Neuronal stem cell (in vitro differentiated cells): ENCODE measurements at regions not wholly inside any gene's neighbourhood (a gene's known extent, or its start where the extent isn't known, plus 50 kb on each side); places are given as distances from the start of the nearest gene placed in this dataset.

ENCODE experiments used
- DNase-seq: peaks from one replicate; pipeline ENCODE4 v3.0.0-alpha.2; 2013; ENCODE audit warnings: low spot score
- H2AFZ ChIP-seq: one replicate; pipeline ENCODE4 v1.6.1; 2013; ENCODE audit warnings: mild to moderate bottlenecking, low read length, inconsistent platforms
- H2AK5ac ChIP-seq: 2 replicates; pipeline ENCODE4 v1.6.1; 2013; ENCODE audit warnings: low read depth, mild to moderate bottlenecking, inconsistent platforms, low read length, moderate library complexity, mixed read lengths
- H2BK120ac ChIP-seq: 2 replicates; pipeline ENCODE4 v1.6.1; 2013; ENCODE audit warnings: low read depth, mild to moderate bottlenecking, inconsistent platforms, low read length, moderate library complexity, mixed read lengths
- H2BK12ac ChIP-seq: one replicate; pipeline ENCODE4 v1.6.1; 2013; ENCODE audit warnings: low read length, inconsistent platforms
- H2BK15ac ChIP-seq: 2 replicates; pipeline ENCODE4 v1.6.1; 2013; ENCODE audit warnings: mild to moderate bottlenecking, low read length, inconsistent platforms, mixed read lengths
- H2BK5ac ChIP-seq: one replicate; pipeline ENCODE4 v1.6.1; 2013; ENCODE audit warnings: inconsistent platforms, mild to moderate bottlenecking, low read length, moderate library complexity
- H3K14ac ChIP-seq: one replicate; pipeline ENCODE4 v1.6.1; 2013; ENCODE audit warnings: low read length, inconsistent platforms
- H3K18ac ChIP-seq: 2 replicates; pipeline ENCODE4 v1.6.1; 2013; ENCODE audit warnings: low read length, inconsistent platforms
- H3K23ac ChIP-seq: 2 replicates; pipeline ENCODE4 v1.6.1; 2013; ENCODE audit warnings: low read depth, mild to moderate bottlenecking, mixed read lengths, low read length, inconsistent platforms; ENCODE audit not compliant: poor library complexity
- H3K27ac ChIP-seq: replicated peaks from 3 replicates; pipeline ENCODE4 v1.5.1; 2013; ENCODE audit warnings: low read length, inconsistent platforms
- H3K27me3 ChIP-seq, 3 experiments: 2 replicates each; pipeline ENCODE4 v1.6.1; 2013; ENCODE audit warnings: low read length in 3 of 3, mild to moderate bottlenecking in 2 of 3, inconsistent platforms in 1 of 3, low read depth in 1 of 3, mixed read lengths in 1 of 3, moderate library complexity in 1 of 3; ENCODE audit not compliant: control insufficient read depth in 3 of 3, insufficient read depth in 3 of 3
- H3K36me3 ChIP-seq, 2 donors: replicated peaks in 1 of 2; 2 replicates each; pipeline ENCODE4 v1.6.1; 2013; ENCODE audit warnings: low read length in 2 of 2; ENCODE audit not compliant: control insufficient read depth in 2 of 2, insufficient read depth in 2 of 2
- H3K4ac ChIP-seq: 2 replicates; pipeline ENCODE4 v1.6.1; 2013; ENCODE audit warnings: inconsistent platforms, mild to moderate bottlenecking, low read length, moderate library complexity
- H3K4me1 ChIP-seq, 2 donors: 1 replicate in 1 of 2; 2 replicates in 1 of 2; pipeline ENCODE4 v1.6.1; 2013; ENCODE audit warnings: low read length in 2 of 2, low read depth in 1 of 2; ENCODE audit not compliant: control insufficient read depth in 2 of 2, insufficient read depth in 1 of 2
- H3K4me2 ChIP-seq: one replicate; pipeline ENCODE4 v1.6.1; 2013; ENCODE audit warnings: mild to moderate bottlenecking, low read length, inconsistent platforms; ENCODE audit not compliant: insufficient read depth, poor library complexity, severe bottlenecking
- H3K4me3 ChIP-seq, 2 donors: 2 replicates each; pipeline ENCODE4 v1.5.1; 2013; ENCODE audit warnings: low read length in 2 of 2, mild to moderate bottlenecking in 2 of 2, inconsistent platforms in 1 of 2, moderate library complexity in 1 of 2
- H3K79me1 ChIP-seq: one replicate; pipeline ENCODE4 v1.6.1; 2013; ENCODE audit warnings: low read depth, mild to moderate bottlenecking, inconsistent platforms, low read length, moderate library complexity
- H3K9ac ChIP-seq: one replicate; pipeline ENCODE4 v1.6.1; 2013; ENCODE audit warnings: mild to moderate bottlenecking, low read depth, low read length, inconsistent platforms; ENCODE audit not compliant: poor library complexity
- H3K9me3 ChIP-seq, 2 donors: replicated peaks in 1 of 2; 2 replicates each; pipeline versions ENCODE3 to v1.6.1; 2013; ENCODE audit warnings: low read length in 2 of 2, mild to moderate bottlenecking in 2 of 2, inconsistent platforms in 1 of 2, low read depth in 1 of 2, mixed read lengths in 1 of 2, moderate library complexity in 1 of 2; ENCODE audit not compliant: control insufficient read depth in 2 of 2, insufficient read depth in 1 of 2
- H4K8ac ChIP-seq: one replicate; pipeline ENCODE4 v1.6.1; 2013; ENCODE audit warnings: low read depth, mild to moderate bottlenecking, inconsistent platforms, low read length, moderate library complexity
- H4K91ac ChIP-seq: one replicate; pipeline ENCODE4 v1.6.1; 2013; ENCODE audit warnings: low read length, low read depth, mild to moderate bottlenecking, inconsistent platforms; ENCODE audit not compliant: poor library complexity
- WGBS, 2 donors: extraction: QIAGEN DNeasy Blood & Tissue Kit; methylation state at CpG; one replicate each; pipeline ENCODE4 v1.1.7; 2013; ENCODE audit warnings: missing lambda C conversion rate in 2 of 2, mixed read lengths in 1 of 2; ENCODE audit not compliant: insufficient read length in 2 of 2, insufficient replicate concordance in 1 of 2; ENCODE audit errors: extremely low coverage in 2 of 2; 5-methylcytosine and 5-hydroxymethylcytosine counted together

DNA sequence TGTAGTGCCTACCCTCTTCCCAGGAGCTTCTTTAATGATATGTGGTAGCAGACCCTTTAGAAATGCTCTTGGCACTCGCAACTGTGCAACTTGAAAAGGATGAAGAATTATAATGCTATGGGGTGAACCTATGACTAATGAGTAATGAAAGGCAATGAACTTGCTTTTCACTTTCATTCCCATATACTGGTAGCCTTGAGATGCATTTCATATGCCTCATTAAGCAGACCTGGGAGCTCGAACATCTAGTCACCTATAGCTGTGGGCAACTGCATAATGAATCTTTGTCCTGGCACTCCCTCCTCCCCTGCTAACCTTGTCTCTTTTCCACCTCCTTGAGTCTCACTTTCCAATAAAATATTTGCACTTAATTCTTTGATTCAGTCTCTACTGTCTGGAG lies 605.9 kb upstream of the DAB2 start:
- H3K9ac ChIP-seq = no peak overlapping the region
- H4K91ac ChIP-seq = no peak overlapping the region
- H2BK15ac ChIP-seq = no peak overlapping the region
- H2AK5ac ChIP-seq = no peak overlapping the region
- no peak overlapping the region for H3K14ac ChIP-seq
- H2BK120ac ChIP-seq = no peak overlapping the region
- no peaks in the 10 kb centered on the region for H3K79me1 ChIP-seq
- H3K27me3 ChIP-seq = no peaks in the 10 kb centered on the region
- H4K8ac ChIP-seq = no peak overlapping the region
- H3K4me3 ChIP-seq = no peak overlapping the region
- no peak for DNase-seq
- H2BK12ac ChIP-seq = no peak overlapping the region
- no peak overlapping the region for H3K27ac ChIP-seq
- no peak overlapping the region for H2BK5ac ChIP-seq
- no peak overlapping the region for H2AFZ ChIP-seq
- no peaks in the 10 kb centered on the region for H3K9me3 ChIP-seq
- WGBS, 2 donors = no CpG with 5 or more reads among the region's 2 CpGs
- no peak overlapping the region for H3K18ac ChIP-seq
- no peak overlapping the region for H3K4ac ChIP-seq
- H3K4me2 ChIP-seq = no peak overlapping the region
- no peaks in the 10 kb centered on the region for H3K4me1 ChIP-seq
- no peak overlapping the region for H3K23ac ChIP-seq
- no peaks in the 10 kb centered on the region for H3K36me3 ChIP-seq

DNA sequence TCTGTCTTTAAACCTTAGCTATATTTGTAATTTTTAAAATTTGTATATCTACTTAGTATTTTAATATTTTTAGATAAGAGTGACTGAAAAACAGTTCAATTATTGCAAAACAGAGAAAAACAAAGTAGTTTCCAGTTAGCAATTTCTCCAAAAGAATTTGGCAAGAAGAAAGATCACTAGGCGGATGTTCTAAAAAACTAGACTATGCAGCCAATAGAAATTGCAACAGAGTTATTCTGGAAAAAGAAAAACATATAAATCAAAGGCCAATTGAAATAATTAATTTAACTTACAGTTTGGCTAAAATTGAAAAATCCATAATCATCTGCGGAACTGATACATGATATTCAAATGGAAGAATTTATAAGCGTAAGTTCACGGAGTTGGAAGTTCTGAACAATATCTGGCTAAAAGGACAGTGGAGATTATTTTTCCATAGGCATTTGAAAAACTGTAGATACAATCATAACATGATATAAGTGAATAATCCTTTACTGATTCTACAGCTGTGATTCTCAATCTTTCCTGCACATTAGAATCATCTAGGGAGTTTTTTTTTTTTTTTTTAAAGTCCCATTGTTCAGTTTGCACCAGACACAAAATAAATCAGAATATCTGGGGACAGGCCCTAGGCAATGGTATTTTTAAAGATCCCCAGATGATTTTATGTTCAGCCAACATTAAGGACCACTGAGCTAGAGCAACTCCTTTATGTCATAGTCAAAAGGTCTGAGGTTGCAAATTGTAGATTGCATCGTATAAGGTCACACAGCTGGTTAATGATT lies 605.1 kb upstream of the DAB2 start:
- H3K4me3 ChIP-seq = no peak overlapping the region
- H2BK5ac ChIP-seq = no peak overlapping the region
- H3K4ac ChIP-seq = no peak overlapping the region

DNA sequence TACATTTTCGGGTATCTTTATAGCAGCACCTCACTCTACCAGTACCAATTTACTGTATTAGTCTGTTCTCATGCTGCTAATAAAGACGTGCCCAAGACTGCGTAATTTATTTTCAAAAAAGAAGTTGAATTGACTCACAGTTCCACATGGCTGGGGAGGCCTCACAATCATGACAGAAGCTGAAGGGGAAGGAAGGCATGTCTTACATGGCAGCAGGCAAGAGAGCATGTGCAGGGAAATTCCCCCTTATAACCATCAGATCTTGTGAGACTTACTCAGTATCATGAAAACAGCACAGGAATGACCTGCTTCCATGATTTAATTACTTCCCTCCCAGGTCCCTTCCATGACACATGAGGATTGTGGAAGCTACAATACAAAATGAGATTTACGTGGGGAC lies 602.6 kb upstream of the DAB2 start:
- H3K18ac ChIP-seq = no peak overlapping the region
- no peak overlapping the region for H3K4ac ChIP-seq
- no peak overlapping the region for H2BK15ac ChIP-seq
- H2BK12ac ChIP-seq = no peak overlapping the region
- no peak overlapping the region for H3K14ac ChIP-seq
- H3K4me1 ChIP-seq = no peaks in the 10 kb centered on the region
- H4K91ac ChIP-seq = no peak overlapping the region
- H3K23ac ChIP-seq = no peak overlapping the region
- DNase-seq = no peak
- H3K4me2 ChIP-seq = no peak overlapping the region
- no peak overlapping the region for H2AFZ ChIP-seq
- H3K27ac ChIP-seq = no peak overlapping the region
- H2AK5ac ChIP-seq = no peak overlapping the region
- WGBS, 2 donors = no CpG with 5 or more reads among the region's 4 CpGs
- no peak overlapping the region for H3K4me3 ChIP-seq
- no peak overlapping the region for H4K8ac ChIP-seq
- no peak overlapping the region for H2BK120ac ChIP-seq
- H2BK5ac ChIP-seq = no peak overlapping the region
- no peaks in the 10 kb centered on the region for H3K36me3 ChIP-seq
- H3K9ac ChIP-seq = no peak overlapping the region
- H3K79me1 ChIP-seq = no peaks in the 10 kb centered on the region
- H3K9me3 ChIP-seq = no peaks in the 10 kb centered on the region
- no peaks in the 10 kb centered on the region for H3K27me3 ChIP-seq

More for the DNA sequence above, 605.1 kb upstream of the DAB2 start:
- Histone ChIP-seq H2BK12ac (no peak overlapping the region), H3K79me1 (no peaks in the 10 kb centered on the region), H3K27me3 (no peaks in the 10 kb centered on the region), H3K9me3 (no peaks in the 10 kb centered on the region), H3K18ac (no peak overlapping the region), H3K4me1 (no peaks in the 10 kb centered on the region), H3K9ac (no peak overlapping the region), H2BK15ac (no peak overlapping the region), H4K91ac (no peak overlapping the region), H4K8ac (no peak overlapping the region), H3K36me3 (no peaks in the 10 kb centered on the region), H3K27ac (no peak overlapping the region), H2BK120ac (no peak overlapping the region), H3K4me2 (no peak overlapping the region), H3K23ac (no peak overlapping the region), H2AFZ (no peak overlapping the region), H2AK5ac (no peak overlapping the region), H3K14ac (no peak overlapping the region)
- DNase-seq = no peak
- WGBS, 2 donors = no CpG with 5 or more reads among the region's 5 CpGs

DNA sequence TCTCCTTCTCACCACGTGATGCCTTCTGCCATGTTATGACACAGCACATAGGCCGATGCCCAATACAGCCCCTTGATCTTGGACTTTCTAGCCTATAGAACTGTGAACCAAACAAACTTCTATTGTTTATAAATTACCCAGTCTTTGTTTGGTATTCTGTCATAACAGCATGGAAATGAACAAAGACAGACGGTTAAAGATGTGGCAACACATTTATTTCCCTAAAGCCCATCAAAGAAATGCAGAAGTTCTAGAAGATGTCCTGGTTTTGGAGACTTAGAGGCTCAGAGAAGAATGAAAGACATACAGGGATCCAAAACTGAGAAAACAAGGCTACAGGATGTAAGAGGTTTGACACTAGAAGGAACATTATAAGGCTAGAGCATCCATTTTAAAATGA lies 600.8 kb upstream of the DAB2 start:
- no peaks in the 10 kb centered on the region for H3K36me3 ChIP-seq

More for the DNA sequence above, 600.8 kb upstream of the DAB2 start:
- no peak overlapping the region for H2AK5ac ChIP-seq
- H2AFZ ChIP-seq = no peak overlapping the region
- no peak overlapping the region for H2BK5ac ChIP-seq
- no peak overlapping the region for H2BK120ac ChIP-seq
- H2BK15ac ChIP-seq = no peak overlapping the region
- H3K23ac ChIP-seq = no peak overlapping the region
- H3K4ac ChIP-seq = no peak overlapping the region
- no peaks in the 10 kb centered on the region for H3K9me3 ChIP-seq
- H4K8ac ChIP-seq = no peak overlapping the region
- no peaks in the 10 kb centered on the region for H3K27me3 ChIP-seq
- DNase-seq = no peak
- no peak overlapping the region for H3K9ac ChIP-seq
- no peaks in the 10 kb centered on the region for H3K79me1 ChIP-seq
- no peak overlapping the region for H3K18ac ChIP-seq
- H3K14ac ChIP-seq = no peak overlapping the region
- H3K4me3 ChIP-seq = no peak overlapping the region
- H4K91ac ChIP-seq = no peak overlapping the region
- no peaks in the 10 kb centered on the region for H3K4me1 ChIP-seq
- no peak overlapping the region for H3K4me2 ChIP-seq
- no CpG with 5 or more reads among the region's 3 CpGs for WGBS, 2 donors
- no peak overlapping the region for H3K27ac ChIP-seq
- no peak overlapping the region for H2BK12ac ChIP-seq
